GM12878 (cell line): ENCODE measurements at regions not wholly inside any gene's neighbourhood (a gene's known extent, or its start where the extent isn't known, plus 50 kb on each side); places are given as distances from the start of the nearest gene placed in this dataset.

Source experiments
- ATAC-seq: fragments of 200-7000 bp; cut with Tn5 transposase; 3 replicates; pipeline ENCODE4 v1.9.1; 2020; ENCODE audit warnings: mild to moderate bottlenecking, moderate library complexity
- BruUV-seq: library from RNA; stranded (reverse); fragments of 400-500 nt; replicated peaks from 2 replicates; lab custom pipeline; 2021; lab: Mats Ljungman, UMichigan
- CTCF ChIA-PET: fragments of 300-600 bp; sonication (Branson Sonifier 250); formaldehyde crosslinking; extraction: SDS; loops from one replicate; lab custom pipeline; 2021; ENCODE audit warnings: inconsistent platforms; lab: Yijun Ruan, JAX
- POLR2A ChIA-PET: fragments of 350-600 bp; formaldehyde crosslinking; extraction: SDS; loops from one replicate; lab custom pipeline; 2021; ENCODE audit warnings: inconsistent platforms; lab: Charles Lee
- RAD21 ChIA-PET: fragments of 300-600 bp; sonication (Branson Sonifier 250); formaldehyde crosslinking; loops from one replicate; lab custom pipeline; 2023; ENCODE audit warnings: antibody characterized with exemption; ENCODE audit not compliant: unreplicated experiment; lab: Charles Lee
- SMC1A ChIA-PET: fragments of 300-600 bp; sonication (Branson Sonifier 250); formaldehyde crosslinking; loops from one replicate; lab custom pipeline; 2023; ENCODE audit not compliant: unreplicated experiment, uncharacterized antibody; lab: Charles Lee
- DNase-seq: peaks from one replicate; pipeline ENCODE4 v3.0.0-alpha.2; 2011; ENCODE audit warnings: low read depth, low spot score
- FAIRE-seq: peaks from 3 replicates; lab custom pipeline; 2011; peaks lifted over from hg19 to GRCh38; lab: Jason Lieb, UNC
- H2AFZ ChIP-seq: 2 replicates; pipeline ENCODE4 v1.6.0; 2011; ENCODE audit warnings: low read depth, low read length, control low read depth; ENCODE audit not compliant: control insufficient read depth
- H3K27ac ChIP-seq: 2 replicates; pipeline ENCODE4 v1.5.1; 2011; ENCODE audit warnings: control low read depth; ENCODE audit not compliant: control insufficient read depth, insufficient read depth
- H3K27me3 ChIP-seq, 2 experiments: replicated peaks in 1 of 2; 2 replicates each; pipeline versions ENCODE4 v1.6.0 to v1.6.1; 2011; ENCODE audit warnings: low read length in 1 of 2; ENCODE audit not compliant: control insufficient read depth in 2 of 2, insufficient read depth in 2 of 2
- H3K36me3 ChIP-seq, 2 experiments: 2 replicates each; pipeline ENCODE4 v1.5.1; 2011; ENCODE audit warnings: low read length in 1 of 2; ENCODE audit not compliant: control insufficient read depth in 2 of 2, insufficient read depth in 2 of 2
- H3K4me1 ChIP-seq: 2 replicates; pipeline ENCODE4 v1.6.1; 2011; ENCODE audit warnings: mild to moderate bottlenecking, low read length, moderate library complexity, mixed read lengths; ENCODE audit not compliant: control insufficient read depth, insufficient read depth
- H3K4me2 ChIP-seq: 2 replicates; pipeline ENCODE4 v1.6.0; 2011; ENCODE audit warnings: control low read depth; ENCODE audit not compliant: control insufficient read depth, insufficient read depth
- H3K4me3 ChIP-seq: fragments of 200-600 bp; sonication (generic); 2 replicates; pipeline ENCODE4 v1.5.1; 2016
- H3K79me2 ChIP-seq: 2 replicates; pipeline ENCODE4 v1.6.0; 2011; ENCODE audit warnings: low read length; ENCODE audit not compliant: control insufficient read depth, insufficient read depth
- H3K9ac ChIP-seq: 2 replicates; pipeline ENCODE4 v1.8.0; 2011; ENCODE audit warnings: low read length, control low read depth, mixed read lengths; ENCODE audit not compliant: control insufficient read depth, insufficient read depth
- H3K9me3 ChIP-seq: replicated peaks from 3 replicates; pipeline ENCODE4 v1.5.1; 2011; ENCODE audit warnings: mild to moderate bottlenecking, low read length; ENCODE audit not compliant: control insufficient read depth, insufficient read depth
- H4K20me1 ChIP-seq: 2 replicates; pipeline ENCODE4 v1.6.0; 2011; ENCODE audit not compliant: control insufficient read depth, insufficient read depth
- EGR1 ChIP-seq, 2 experiments: IDR thresholded peaks; 1 replicate in 1 of 2; 2 replicates in 1 of 2; pipeline ENCODE4 v1.6.1; 2011 to 2012; ENCODE audit warnings: low read depth in 2 of 2, low read length in 2 of 2, borderline replicate concordance in 1 of 2, mild to moderate bottlenecking in 1 of 2, moderate library complexity in 1 of 2
- NR2C1 ChIP-seq: fragments of 450-650 bp; IDR thresholded peaks from 2 replicates; pipeline ENCODE4 v1.6.1; 2017; ENCODE audit warnings: antibody characterized with exemption, mild to moderate bottlenecking, moderate library complexity
- PAX8 ChIP-seq: fragments of 450-650 bp; IDR thresholded peaks from 2 replicates; pipeline ENCODE4 v1.6.1; 2017; ENCODE audit warnings: mild to moderate bottlenecking, moderate library complexity
- SIN3A ChIP-seq: IDR thresholded peaks from 2 replicates; pipeline ENCODE4 v1.6.1; 2012; ENCODE audit warnings: low read depth, low read length, improper control_type of control experiment
- SMARCA5 ChIP-seq: fragments of 450-650 bp; IDR thresholded peaks from 2 replicates; pipeline ENCODE4 v1.6.1; 2017; ENCODE audit warnings: mild to moderate bottlenecking
- SP1 ChIP-seq: IDR thresholded peaks from one replicate; pipeline ENCODE4 v1.6.1; 2011; ENCODE audit warnings: low read depth, low read length
- TCF7 ChIP-seq: IDR thresholded peaks from 2 replicates; pipeline ENCODE4 v1.6.1; 2014; ENCODE audit warnings: antibody characterized with exemption, borderline replicate concordance
- ZBTB4 ChIP-seq: fragments of 450-650 bp; formaldehyde crosslinking; IDR thresholded peaks from 2 replicates; pipeline ENCODE4 v1.4.0; 2022; ENCODE audit warnings: mild to moderate bottlenecking, moderate library complexity
- ZZZ3 ChIP-seq: IDR thresholded peaks from 2 replicates; pipeline ENCODE4 v1.6.1; 2011; ENCODE audit warnings: low read depth; ENCODE audit not compliant: control insufficient read depth, insufficient read length
- WGBS: methylation state at CpG from one replicate; pipeline ENCODE4 v1.1.6; 2016; ENCODE audit warnings: low lambda C conversion rate; ENCODE audit not compliant: insufficient replicate concordance, insufficient coverage; ENCODE audit errors: missing lambda C conversion rate; 5-methylcytosine and 5-hydroxymethylcytosine counted together
- in situ Hi-C: fragments of 300-500 bp; cut with MboI; formaldehyde crosslinking; loops from 9 replicates; pipeline ENCODE4 v1.14.3; 2018; ENCODE audit warnings: mixed read lengths
- intact Hi-C: fragments of 100-400 bp; cut with micrococcal nuclease; formaldehyde crosslinking; loops from one replicate; pipeline ENCODE4 v1.14.2; 2022; ENCODE audit not compliant: unreplicated experiment

GRCh38 chr4:132934911-132935310 is 214.2 kb upstream of the PCDH10 start:
- H3K27ac ChIP-seq = no peak overlapping the region
- ChIA-PET POLR2A (no interaction called here), RAD21 (no interaction called here), CTCF (no interaction called here), SMC1A (no interaction called here)
- H2AFZ ChIP-seq = no peak overlapping the region
- 24% methylated on average over 2 of the region's 2 CpGs for WGBS
- no peaks in the 10 kb centered on the region for H3K79me2 ChIP-seq
- no peak overlapping the region for H3K9ac ChIP-seq
- TF ChIP-seq NR2C1 (no peak), ZZZ3 (no peak), PAX8 (no peak), SP1 (no peak), SMARCA5 (no peak), TCF7 (no peak), EGR1 (IDR thresholded peaks at IDR 0.05; ENCODE audit: borderline replicate concordance in 1 of 2, low read depth in 2 of 2, low read length in 2 of 2) (no peak), SIN3A (no peak), ZBTB4 (CRISPR knock-in tag) (no peak)
- no peaks in the 10 kb centered on the region for H4K20me1 ChIP-seq
- H3K9me3 ChIP-seq = no peaks in the 10 kb centered on the region
- no peak overlapping the region for H3K4me2 ChIP-seq
- DNase-seq (no peak), FAIRE-seq (no peak), ATAC-seq (no peak)
- no peaks in the 10 kb centered on the region for H3K27me3 ChIP-seq
- H3K4me3 ChIP-seq = no peak overlapping the region
- H3K36me3 ChIP-seq = no peaks in the 10 kb centered on the region
- H3K4me1 ChIP-seq = no peaks in the 10 kb centered on the region
- no TSS peak for BruUV-seq
- in situ Hi-C loops (no loop called here), intact Hi-C loops (no loop called here)
